ENCODE measurements at regions not wholly inside any gene's neighbourhood (a gene's known extent, or its start where the extent isn't known, plus 50 kb on each side); places are given as distances from the start of the nearest gene placed in this dataset.
"Not testable (repeated sequence)": the region's sequence is repeated elsewhere in the genome, so short reads cannot be mapped to it uniquely, and the experiment has no call there.

DNA sequence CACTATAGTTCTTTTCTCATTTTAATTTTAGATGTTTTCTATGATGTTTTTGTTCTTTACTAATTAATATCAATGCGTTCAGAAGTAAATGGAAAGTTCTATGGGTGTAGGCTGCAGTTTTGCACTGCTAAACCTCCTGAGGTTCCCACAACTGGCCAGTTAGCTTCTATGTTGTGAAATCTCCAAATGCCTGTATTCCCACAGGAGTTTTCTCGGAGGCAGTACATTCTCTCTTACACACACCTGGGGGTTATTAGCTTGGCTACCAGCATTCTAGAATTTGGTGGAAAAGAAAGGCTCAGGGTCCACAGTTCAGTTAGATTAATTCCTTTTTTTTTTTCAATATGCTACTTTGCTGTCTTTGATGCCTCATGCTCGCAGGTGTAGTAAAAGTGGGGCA, 216.9 kb upstream of the NRIP1 start:
- no peak for DNase-seq

GRCh38 chr21:15282665-15283064, 217.9 kb upstream of the NRIP1 start:
- no peak for DNase-seq

GRCh38 chr21:15283138-15283537, 218.3 kb upstream of the NRIP1 start:
- DNase-seq = no peak

DNA sequence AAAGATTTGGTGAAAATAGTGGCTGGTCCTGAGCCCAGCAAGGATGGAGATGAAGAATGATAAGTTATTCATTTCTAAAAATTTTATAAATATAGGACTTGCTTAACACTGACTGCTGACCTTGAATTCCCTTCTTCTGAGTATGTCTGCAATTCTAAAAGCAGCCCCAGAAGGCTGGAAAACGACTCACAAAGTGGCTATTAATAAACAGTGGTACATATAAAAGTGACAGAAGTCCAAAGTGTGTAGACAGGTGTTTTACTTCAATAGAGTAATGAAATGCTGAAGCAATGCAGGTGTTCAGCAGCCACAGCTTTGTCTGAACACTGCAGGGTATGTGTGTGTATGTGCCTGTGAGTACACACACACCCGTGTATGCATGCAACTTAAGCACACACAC, 219.0 kb upstream of the NRIP1 start:
- DNase-seq = no peak

DNA sequence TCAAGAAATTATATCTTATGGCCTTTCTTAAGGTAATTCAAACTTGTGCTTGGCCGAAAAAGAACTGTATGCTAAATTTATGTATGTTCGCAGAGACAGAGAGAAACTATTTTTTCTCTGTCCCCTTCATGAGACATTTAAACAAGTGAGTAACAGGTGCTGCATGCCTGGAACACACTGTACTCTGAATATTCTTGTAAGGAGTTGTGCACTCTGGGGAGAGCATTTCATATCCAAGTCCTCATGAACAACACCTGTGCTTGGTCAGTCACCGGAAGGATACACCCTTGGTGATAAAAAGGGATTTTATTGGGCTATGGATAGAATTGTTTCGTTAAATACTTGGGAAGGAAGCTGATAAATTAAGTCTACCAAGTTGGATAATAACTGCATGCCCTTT, 220.8 kb upstream of the NRIP1 start:
- no peak for DNase-seq

- no peak for DNase-seq
Measured at GRCh38 chr21:15289246-15289645, 224.4 kb upstream of the NRIP1 start.

DNA sequence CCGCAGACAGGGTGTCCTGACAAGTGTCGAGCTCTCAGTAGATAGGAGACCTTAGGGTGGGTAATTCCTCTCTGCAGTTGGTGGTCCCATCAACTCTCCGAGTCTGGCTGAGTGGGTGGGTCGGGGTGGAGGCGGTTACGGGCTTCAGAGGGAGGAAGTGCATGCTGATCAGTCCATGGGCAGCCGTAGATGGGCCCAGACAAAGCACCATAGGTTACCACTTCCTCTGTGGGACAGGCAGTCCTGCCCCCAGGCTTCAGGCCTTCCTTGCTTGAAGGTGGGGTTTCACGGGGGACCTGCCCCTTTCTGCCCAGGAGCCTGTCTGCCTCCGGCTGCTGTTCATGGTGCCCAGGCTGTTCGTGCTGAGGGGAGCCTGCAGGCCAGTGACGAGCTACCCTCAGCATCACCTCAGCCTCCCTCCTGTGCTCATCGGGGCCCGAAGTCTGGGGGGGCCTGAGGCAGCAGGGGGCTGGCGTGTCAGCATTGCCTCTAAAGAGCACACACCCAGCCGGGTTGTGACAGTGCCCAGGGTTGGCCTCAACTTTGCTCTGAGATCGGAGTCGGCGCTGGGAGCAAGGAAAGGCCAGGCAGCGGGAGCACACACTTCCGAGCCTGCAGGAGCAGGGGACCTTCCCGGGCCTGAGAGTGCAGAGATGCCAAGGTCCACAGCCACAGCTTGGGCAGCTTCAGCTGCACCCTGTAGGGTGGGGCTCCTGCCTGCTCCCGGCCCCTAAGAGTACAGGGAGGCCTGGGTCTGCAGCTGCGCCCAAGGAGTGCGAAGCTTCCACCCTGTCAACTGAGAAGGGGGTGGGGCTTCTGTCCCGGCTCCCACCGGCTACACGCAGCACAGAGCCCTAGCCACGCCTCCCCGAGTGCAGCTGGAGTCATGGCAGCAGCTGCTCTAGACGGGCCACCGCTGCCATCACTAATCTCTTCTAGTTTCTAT, 225.4 kb upstream of the NRIP1 start:
- DNase-seq = no peak

GRCh38 chr21:15291621-15292266, 226.9 kb upstream of the NRIP1 start:
- DNase-seq = no peak

DNA sequence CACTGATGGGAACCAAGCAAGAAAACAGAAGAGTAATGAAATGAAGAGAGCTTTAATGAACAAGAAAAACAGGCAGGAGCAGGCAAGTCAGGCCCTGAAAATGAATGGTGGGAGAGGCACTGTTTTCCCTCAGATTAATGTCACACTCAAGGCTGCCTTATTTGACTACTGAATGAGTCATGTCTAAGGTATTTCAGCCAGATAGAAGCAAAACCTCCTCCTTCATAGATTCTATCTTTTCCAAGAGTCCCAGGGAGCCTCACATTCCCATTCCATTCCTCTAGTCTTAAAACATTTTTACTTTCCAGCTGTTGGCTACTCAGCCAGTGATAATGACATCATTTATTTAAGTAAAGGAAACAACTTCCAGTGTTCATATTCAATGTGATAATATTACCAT, 228.4 kb upstream of the NRIP1 start:
- no peak for DNase-seq

DNA sequence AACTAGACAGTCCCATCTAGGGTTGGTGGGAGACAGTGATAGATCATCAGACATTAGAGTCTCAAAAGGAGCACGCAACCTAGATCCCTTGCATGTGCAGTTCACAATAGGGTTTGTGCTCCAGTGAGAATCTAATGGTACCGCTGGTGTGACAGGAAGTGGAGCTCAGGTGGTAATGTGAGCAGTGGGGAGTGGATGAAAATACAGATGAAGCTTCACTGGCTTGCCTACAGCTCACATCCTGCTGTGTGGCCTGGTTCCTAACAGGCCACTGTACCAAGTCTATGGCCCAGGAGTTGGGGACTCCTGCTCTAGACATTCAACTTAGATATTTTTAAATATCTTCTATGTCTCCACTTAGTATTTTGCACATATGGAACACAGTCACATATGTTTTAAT, 231.1 kb upstream of the NRIP1 start:
- DNase-seq = no peak

DNA sequence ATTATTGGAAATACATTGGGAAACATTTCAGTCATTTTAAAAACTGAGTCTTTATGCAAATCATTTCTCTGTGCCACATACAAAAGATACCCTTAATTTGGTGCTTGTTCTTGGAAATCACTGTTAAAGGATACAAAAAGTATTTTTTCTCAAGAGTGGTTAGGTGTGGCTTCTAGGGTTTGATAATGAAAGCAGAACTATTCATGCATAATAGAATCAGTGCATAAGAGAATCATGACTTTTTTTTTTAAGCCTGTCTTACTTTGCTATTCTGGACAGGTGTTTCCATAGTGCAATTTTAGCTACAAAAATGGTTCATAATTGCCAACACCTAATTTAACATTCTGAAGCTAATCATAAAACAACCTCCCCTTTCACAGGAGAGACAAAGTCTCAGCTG, 233.0 kb upstream of the NRIP1 start:
- DNase-seq = no peak

GRCh38 chr21:15298306-15298705, 233.5 kb upstream of the NRIP1 start:
- DNase-seq = no peak

DNA sequence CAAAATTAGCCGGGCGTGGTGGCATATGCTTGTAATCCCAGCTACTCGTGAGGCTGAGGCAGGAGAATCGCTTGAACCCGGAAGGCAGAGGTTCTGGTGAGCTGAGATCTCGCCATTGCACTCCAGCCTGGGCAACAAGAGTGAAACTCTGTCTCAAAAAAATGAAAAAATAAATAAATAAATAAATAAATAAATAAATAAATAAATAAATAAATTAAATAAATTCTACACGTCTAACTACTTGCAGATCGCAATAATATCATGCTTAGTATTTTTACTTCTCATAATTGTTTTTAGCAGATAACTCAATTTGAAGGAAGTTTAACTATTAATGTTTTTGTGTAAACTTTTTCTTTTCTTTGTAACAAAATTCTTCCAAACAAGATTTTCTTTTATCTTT, 234.0 kb upstream of the NRIP1 start:
- not testable (repeated sequence) for DNase-seq

DNA sequence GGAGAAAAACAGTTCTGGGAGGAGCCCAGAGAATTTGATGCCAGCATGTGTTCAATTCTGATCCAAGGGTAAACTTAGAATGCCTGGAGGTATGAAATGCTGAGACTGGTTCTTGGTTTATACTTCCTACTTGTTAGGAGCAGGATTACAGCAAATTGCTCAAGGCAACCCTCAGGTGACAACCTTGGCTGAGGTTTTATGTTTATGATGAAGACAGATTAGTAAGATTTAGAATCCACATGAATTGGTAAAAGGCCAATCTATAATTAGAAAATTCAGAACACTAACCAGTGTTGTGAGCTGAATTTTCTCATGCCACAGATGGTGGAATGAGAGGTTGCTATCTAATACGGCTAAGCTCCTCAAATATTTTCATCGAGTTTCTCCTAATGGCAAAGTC, 235.3 kb upstream of the NRIP1 start:
- no peak for DNase-seq

GRCh38 chr21:15301014-15301413, 236.2 kb upstream of the NRIP1 start:
- DNase-seq = no peak

DNA sequence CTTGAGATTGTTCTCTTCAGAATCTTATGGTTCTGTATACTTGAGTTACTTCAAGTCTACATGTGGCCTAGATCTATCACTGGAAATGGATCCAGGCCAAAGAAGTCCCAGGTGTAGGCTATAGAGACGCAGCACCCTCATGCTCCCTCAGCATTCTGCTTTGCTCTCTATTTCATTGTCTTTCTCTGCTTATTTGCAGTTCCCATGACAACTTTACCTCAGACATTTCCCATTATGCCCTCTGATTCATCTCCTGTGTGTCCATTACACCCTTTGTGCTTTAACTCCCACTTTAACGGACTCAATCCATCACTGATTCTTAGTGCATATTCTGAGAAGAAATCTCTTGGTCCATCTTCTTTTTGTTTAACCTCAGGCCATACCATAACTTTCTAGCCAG, 236.9 kb upstream of the NRIP1 start:
- DNase-seq = no peak

DNA sequence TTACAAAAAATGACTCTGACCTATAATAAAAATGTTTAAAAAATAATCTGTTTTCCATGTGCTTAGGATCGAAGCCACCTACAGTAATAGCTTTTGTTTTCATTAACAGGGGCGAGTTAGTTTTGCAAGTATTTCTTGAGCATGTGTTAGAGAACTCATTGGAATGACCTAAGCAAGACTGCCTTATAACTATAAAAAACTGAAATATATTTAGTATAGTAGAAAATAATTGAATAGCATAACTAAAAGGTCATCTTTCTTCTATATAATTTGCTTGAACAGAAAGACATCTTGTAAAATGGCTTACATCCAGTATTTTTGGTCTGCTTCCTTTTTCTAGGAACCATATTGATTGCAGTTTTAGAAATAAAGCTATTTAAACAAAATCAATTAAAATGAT, 241.5 kb upstream of the NRIP1 start:
- no peak for DNase-seq

- DNase-seq = no peak
Measured at GRCh38 chr21:15308333-15308732, 243.5 kb upstream of the NRIP1 start.

- no peak for DNase-seq
Measured at GRCh38 chr21:15309022-15309590, 244.3 kb upstream of the NRIP1 start.

- DNase-seq = no peak
Measured at GRCh38 chr21:15309721-15310120, 244.9 kb upstream of the NRIP1 start.

- no peak for DNase-seq
Measured at GRCh38 chr21:15311510-15311909, 246.7 kb upstream of the NRIP1 start.

DNA sequence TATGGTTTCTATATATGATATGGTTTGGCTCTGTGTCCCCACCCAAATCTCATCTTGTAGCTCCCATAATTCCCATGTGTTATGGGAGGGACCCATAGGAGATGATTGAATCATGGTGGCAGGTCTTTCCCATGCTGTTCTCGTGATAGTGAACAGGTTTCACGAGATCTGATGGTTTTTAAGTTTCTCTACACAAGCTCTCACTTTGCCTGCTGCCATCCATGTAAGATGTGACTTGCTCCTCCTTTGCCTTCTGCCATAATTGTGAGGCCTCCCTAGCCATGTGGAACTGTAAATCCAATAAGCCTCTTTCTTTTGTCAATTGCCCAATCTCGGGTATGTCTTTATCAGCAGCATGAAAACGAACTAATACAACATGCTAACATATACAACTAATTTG, 252.2 kb upstream of the NRIP1 start:
- DNase-seq = not testable (repeated sequence)

DNA sequence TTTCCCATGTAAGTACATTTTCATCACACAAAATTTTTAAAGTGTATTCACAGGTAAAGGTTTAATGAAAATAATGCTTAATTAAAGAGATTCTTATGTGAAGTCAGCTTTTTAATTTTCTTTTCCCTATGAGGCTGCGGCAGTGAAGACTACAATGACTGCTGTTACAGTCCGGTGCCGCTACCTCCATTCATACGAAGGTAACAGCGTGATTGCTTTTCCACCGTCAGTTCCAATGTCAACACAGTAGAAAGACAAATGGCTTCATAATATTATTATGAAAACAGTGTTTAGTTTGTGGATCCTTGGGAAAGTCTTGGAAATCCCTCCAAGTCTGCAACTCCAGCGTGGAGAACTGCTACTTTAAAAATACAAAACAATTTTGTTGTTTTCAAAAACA, 254.9 kb upstream of the NRIP1 start:
- no peak for DNase-seq

DNA sequence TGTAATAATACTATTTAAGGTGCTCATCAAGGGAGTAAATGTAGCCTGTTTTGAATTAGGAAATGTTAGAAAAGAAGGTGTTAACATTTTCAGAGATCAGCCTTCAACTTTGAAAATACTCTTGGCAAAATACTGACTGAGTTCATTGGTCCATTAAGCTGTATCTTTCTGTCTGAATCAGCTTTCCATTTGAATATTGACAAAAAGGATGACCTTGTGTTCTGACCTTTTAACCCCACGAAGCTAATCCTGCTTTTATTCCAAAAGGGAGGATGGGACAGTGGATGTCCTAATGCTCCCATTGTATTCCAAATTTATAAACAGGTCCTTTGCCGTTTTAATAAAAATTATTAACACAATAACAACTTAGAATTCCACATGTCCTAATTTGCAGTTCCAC, 259.7 kb upstream of the NRIP1 start:
- DNase-seq = no peak

Measured in activated CD4-positive, alpha-beta T cell treated with anti-CD3 and anti-CD28 coated beads, Interleukin-2, amount 50 U/mL, for 16 hours (primary cell).